ENCODE measurements at regions not wholly inside any gene's neighbourhood (a gene's known extent, or its start where the extent isn't known, plus 50 kb on each side); places are given as distances from the start of the nearest gene placed in this dataset.

- TF ChIP-seq TCF4 (CRISPR knock-in tag; IDR thresholded peaks at IDR 0.05; ENCODE audit: borderline replicate concordance): no peak
- TF ChIP-seq PATZ1 (CRISPR knock-in tag; IDR thresholded peaks at IDR 0.05; ENCODE audit: borderline replicate concordance): no peak
- TF ChIP-seq ZFP30 (CRISPR knock-in tag; IDR thresholded peaks at IDR 0.05): no peak
- TF ChIP-seq PPARA (CRISPR knock-in tag; IDR thresholded peaks at IDR 0.05; ENCODE audit: borderline replicate concordance): no peak
- no peak for TF ChIP-seq ARNTL (CRISPR knock-in tag; IDR thresholded peaks at IDR 0.05; ENCODE audit: borderline replicate concordance, low read depth)
- TF ChIP-seq ZFP3 (CRISPR knock-in tag; IDR thresholded peaks at IDR 0.05): no peak
Observed at GRCh38 chr6:49299279-49299678, 163.8 kb downstream of the MMUT start.

Measured in SK-N-SH treated with all-trans-retinoic acid at 6 μM for 48 hours (cell line).